Endodermal cell (in vitro differentiated cells): ENCODE measurements at regions not wholly inside any gene's neighbourhood (a gene's known extent, or its start where the extent isn't known, plus 50 kb on each side); places are given as distances from the start of the nearest gene placed in this dataset.

Experiments
- DNase-seq: peaks from one replicate; pipeline ENCODE4 v3.0.0-alpha.2; 2017
- H3K27ac ChIP-seq: 2 replicates; pipeline ENCODE4 v1.5.1; 2013; ENCODE audit warnings: mild to moderate bottlenecking, low read depth, low read length, moderate library complexity
- H3K27me3 ChIP-seq: 2 replicates; pipeline ENCODE4 v1.6.1; 2013; ENCODE audit warnings: mild to moderate bottlenecking, low read length, moderate library complexity; ENCODE audit not compliant: insufficient read depth, control insufficient read depth, poor library complexity, severe bottlenecking
- H3K36me3 ChIP-seq: 2 replicates; pipeline ENCODE4 v1.7.0; 2013; ENCODE audit warnings: mild to moderate bottlenecking, low read length, moderate library complexity; ENCODE audit not compliant: control insufficient read depth, insufficient read depth
- H3K4me1 ChIP-seq: one replicate; pipeline ENCODE4 v1.7.0; 2013; ENCODE audit warnings: low read length; ENCODE audit not compliant: control insufficient read depth, insufficient read depth
- H3K4me3 ChIP-seq: 2 replicates; pipeline ENCODE4 v1.5.1; 2013; ENCODE audit warnings: mild to moderate bottlenecking, low read length, moderate library complexity
- H3K9ac ChIP-seq: 2 replicates; pipeline ENCODE4 v1.6.1; 2013; ENCODE audit warnings: mild to moderate bottlenecking, low read length, moderate library complexity; ENCODE audit not compliant: poor library complexity, severe bottlenecking; ENCODE audit errors: extremely low read depth
- H3K9me3 ChIP-seq: 2 replicates; pipeline ENCODE4 v1.6.1; 2013; ENCODE audit warnings: mild to moderate bottlenecking, low read length, moderate library complexity; ENCODE audit not compliant: control insufficient read depth
- H3K27ac Mint-ChIP-seq: 2 replicates; pipeline ENCODE4 v1.8.0; 2020; ENCODE audit warnings: mixed read lengths
- H3K27me3 Mint-ChIP-seq: 2 replicates; pipeline ENCODE4 v1.8.0; 2021; ENCODE audit warnings: mild to moderate bottlenecking, mixed read lengths; ENCODE audit not compliant: insufficient read depth
- H3K36me3 Mint-ChIP-seq: 2 replicates; pipeline ENCODE4 v1.8.0; 2020; ENCODE audit warnings: low read depth, mixed read lengths
- H3K4me1 Mint-ChIP-seq: 2 replicates; pipeline ENCODE4 v1.8.0; 2020; ENCODE audit warnings: mixed read lengths
- H3K4me3 Mint-ChIP-seq: 2 replicates; pipeline ENCODE4 v1.8.0; 2020; ENCODE audit warnings: mild to moderate bottlenecking, moderate library complexity, mixed read lengths
- H3K9me3 Mint-ChIP-seq: 2 replicates; pipeline ENCODE4 v1.8.0; 2020; ENCODE audit warnings: mild to moderate bottlenecking, mixed read lengths
- CTCF ChIP-seq: fragments of 200-600 bp; sonication (generic); conservative IDR thresholded peaks from 2 replicates; pipeline ENCODE4 v1.5.0; 2021; ENCODE audit warnings: antibody characterized with exemption, mild to moderate bottlenecking
- WGBS, 2 experiments: methylation state at CpG; one replicate each; pipeline versions ENCODE4 v1.1.5 to v1.1.7; 2013; ENCODE audit warnings: missing lambda C conversion rate in 2 of 2, mixed read lengths in 1 of 2; ENCODE audit not compliant: insufficient coverage in 1 of 2, insufficient read length in 1 of 2; 5-methylcytosine and 5-hydroxymethylcytosine counted together

- TF ChIP-seq CTCF, result no peak
- Mint-ChIP-seq H3K27ac (no peak overlapping the region), H3K27me3 (peaks cover 7% of the 10 kb centered on the region), H3K36me3 (no peaks in the 10 kb centered on the region), H3K4me3 (no peak overlapping the region), H3K4me1 (peaks cover 22% of the 10 kb centered on the region), H3K9me3 (peaks cover 18% of the 10 kb centered on the region)
- no peaks in the 10 kb centered on the region for H3K27me3 ChIP-seq
- H3K9ac ChIP-seq, result no peak overlapping the region
- no peak overlapping the region for H3K4me3 ChIP-seq
- H3K9me3 ChIP-seq, result no peaks in the 10 kb centered on the region
- no peak overlapping the region for H3K27ac ChIP-seq
- WGBS, 2 experiments, result 87 to 95% methylated on average over 12 of the region's 12 CpGs
- DNase-seq, result no peak
- H3K4me1 ChIP-seq, result no peaks in the 10 kb centered on the region
- H3K36me3 ChIP-seq, result no peaks in the 10 kb centered on the region
Measured at GRCh38 chr1:4214826-4215225, 314.8 kb upstream of the C1orf174 start.

- peaks cover 18% of the 10 kb centered on the region for H3K9me3 Mint-ChIP-seq
Measured at GRCh38 chr1:4215391-4215790, 315.3 kb upstream of the C1orf174 start.

GRCh38 chr1:4216231-4216630, 316.2 kb upstream of the C1orf174 start:
- no peaks in the 10 kb centered on the region for H3K36me3 Mint-ChIP-seq
- H3K4me3 ChIP-seq, result no peak overlapping the region
- H3K9ac ChIP-seq, result no peak overlapping the region
- H3K27ac ChIP-seq, result no peak overlapping the region
- no peaks in the 10 kb centered on the region for H3K27me3 ChIP-seq
- peaks cover 7% of the 10 kb centered on the region for H3K27me3 Mint-ChIP-seq
- H3K9me3 ChIP-seq, result no peaks in the 10 kb centered on the region
- H3K4me1 ChIP-seq, result no peaks in the 10 kb centered on the region
- no peak overlapping the region for H3K4me3 Mint-ChIP-seq
- DNase-seq, result no peak
- H3K27ac Mint-ChIP-seq, result no peak overlapping the region
- peaks cover 11% of the 10 kb centered on the region for H3K4me1 Mint-ChIP-seq
- H3K36me3 ChIP-seq, result no peaks in the 10 kb centered on the region
- no peak for TF ChIP-seq CTCF
- peaks cover 18% of the 10 kb centered on the region for H3K9me3 Mint-ChIP-seq

More at GRCh38 chr1:4215391-4215790, 315.3 kb upstream of the C1orf174 start:
- no peak overlapping the region for H3K4me3 Mint-ChIP-seq
- no peaks in the 10 kb centered on the region for H3K27me3 ChIP-seq
- H3K9me3 ChIP-seq, result no peaks in the 10 kb centered on the region
- no peaks in the 10 kb centered on the region for H3K36me3 ChIP-seq
- no peaks in the 10 kb centered on the region for H3K4me1 ChIP-seq
- no peak overlapping the region for H3K27ac Mint-ChIP-seq
- no peak for TF ChIP-seq CTCF
- H3K4me1 Mint-ChIP-seq, result peaks cover 16% of the 10 kb centered on the region
- no peak for DNase-seq
- no peak overlapping the region for H3K27ac ChIP-seq
- H3K36me3 Mint-ChIP-seq, result no peaks in the 10 kb centered on the region
- H3K9ac ChIP-seq, result no peak overlapping the region
- 90 to 94% methylated on average over 7 to 11 of the region's 11 CpGs for WGBS, 2 experiments
- peaks cover 7% of the 10 kb centered on the region for H3K27me3 Mint-ChIP-seq
- no peak overlapping the region for H3K4me3 ChIP-seq
